Endothelial cell of umbilical vein (primary cell): ENCODE measurements at regions not wholly inside any gene's neighbourhood (a gene's known extent, or its start where the extent isn't known, plus 50 kb on each side); places are given as distances from the start of the nearest gene placed in this dataset.

ENCODE experiments used
- BruUV-seq: library from RNA; stranded (reverse); fragments of 400-500 nt; replicated peaks from 2 replicates; lab custom pipeline; 2021; lab: Mats Ljungman, UMichigan
- CTCF ChIA-PET: fragments of 300-600, 350-600 bp; sonication (Branson Sonifier 250); formaldehyde crosslinking; loops from one replicate; lab custom pipeline; 2021; ENCODE audit warnings: antibody characterized with exemption, inconsistent platforms; lab: Charles Lee
- POLR2A ChIA-PET: fragments of 300-600, 350-600 bp; sonication (Branson Sonifier 250); formaldehyde crosslinking; loops from one replicate; lab custom pipeline; 2021; ENCODE audit warnings: antibody characterized with exemption, inconsistent platforms; lab: Charles Lee
- DNase-seq: peaks from one replicate; pipeline ENCODE4 v3.0.0-alpha.2; 2011; ENCODE audit warnings: low read depth, low spot score
- FAIRE-seq: peaks from 2 replicates; lab custom pipeline; 2011; peaks lifted over from hg19 to GRCh38; lab: Jason Lieb, UNC
- H2AFZ ChIP-seq: 2 replicates; pipeline ENCODE4 v1.6.0; 2012; ENCODE audit warnings: low read depth, low read length, control low read depth, inconsistent platforms
- H3K27ac ChIP-seq: 2 replicates; pipeline ENCODE4 v1.5.1; 2011; ENCODE audit warnings: low read depth, mild to moderate bottlenecking, control low read depth, low read length, moderate library complexity; ENCODE audit not compliant: insufficient read depth
- H3K27me3 ChIP-seq, 2 experiments: 2 replicates each; pipeline versions ENCODE4 v1.6.0 to v1.6.1; 2011; ENCODE audit warnings: low read length in 2 of 2, mixed read lengths in 1 of 2; ENCODE audit not compliant: control insufficient read depth in 2 of 2, insufficient read depth in 2 of 2
- H3K36me3 ChIP-seq, 2 experiments: 2 replicates in 1 of 2; 3 replicates in 1 of 2; pipeline ENCODE4 v1.5.1; 2011; ENCODE audit warnings: low read length in 2 of 2, mild to moderate bottlenecking in 1 of 2, moderate library complexity in 1 of 2; ENCODE audit not compliant: control insufficient read depth in 2 of 2, insufficient read depth in 2 of 2; ENCODE audit errors: extremely low read depth in 1 of 2
- H3K4me1 ChIP-seq: 3 replicates; pipeline ENCODE4 v1.5.1; 2011; ENCODE audit warnings: mild to moderate bottlenecking, low read length; ENCODE audit not compliant: control insufficient read depth, insufficient read depth; ENCODE audit errors: extremely low read depth
- H3K4me2 ChIP-seq: 2 replicates; pipeline ENCODE4 v1.6.1; 2011; ENCODE audit warnings: low read length, control low read depth, mixed read lengths; ENCODE audit not compliant: insufficient read depth
- H3K4me3 ChIP-seq, 3 experiments: fragments of 200-600 bp in 1 of 3; sonication (generic), shearing (Covaris generic) in 1 of 3; replicated peaks in 1 of 3; 2 replicates each; pipeline ENCODE4 v1.5.1; 2011 to 2016; ENCODE audit warnings: control low read depth in 3 of 3, low read length in 3 of 3, mild to moderate bottlenecking in 2 of 3, inconsistent platforms in 1 of 3, low read depth in 1 of 3, moderate library complexity in 1 of 3; ENCODE audit not compliant: insufficient read depth in 1 of 3
- H3K79me2 ChIP-seq: 2 replicates; pipeline ENCODE4 v1.6.0; 2012; ENCODE audit warnings: low read length, inconsistent platforms; ENCODE audit not compliant: control insufficient read depth, insufficient read depth
- H3K9ac ChIP-seq: replicated peaks from 2 replicates; pipeline ENCODE3; 2011; ENCODE audit warnings: low read length, control low read depth; ENCODE audit not compliant: insufficient read depth; ENCODE audit errors: extremely low read depth
- H3K9me1 ChIP-seq: replicated peaks from 3 replicates; pipeline ENCODE4 v1.6.0; 2011; ENCODE audit warnings: mild to moderate bottlenecking, low read length; ENCODE audit not compliant: control insufficient read depth, insufficient read depth; ENCODE audit errors: extremely low read depth
- H3K9me3 ChIP-seq: replicated peaks from 2 replicates; pipeline ENCODE4 v1.5.1; 2012; ENCODE audit warnings: low read length, inconsistent platforms; ENCODE audit not compliant: control insufficient read depth, insufficient read depth
- H4K20me1 ChIP-seq: replicated peaks from 2 replicates; pipeline ENCODE3; 2011; ENCODE audit warnings: mild to moderate bottlenecking, low read length; ENCODE audit not compliant: control insufficient read depth, insufficient read depth; ENCODE audit errors: extremely low read depth
- CTCF ChIP-seq, 2 donors: IDR thresholded peaks; 1 replicate in 1 of 2; 2 replicates in 1 of 2; pipeline ENCODE4 v1.5.1; 2011; ENCODE audit warnings: low read length in 2 of 2, mild to moderate bottlenecking in 2 of 2, moderate library complexity in 2 of 2, control low read depth in 1 of 2, inconsistent platforms in 1 of 2, low read depth in 1 of 2; ENCODE audit not compliant: insufficient read depth in 1 of 2; ENCODE audit errors: extremely low read depth in 1 of 2
- EZH2 ChIP-seq: IDR thresholded peaks from 2 replicates; pipeline ENCODE4 v1.6.1; 2012; ENCODE audit warnings: borderline replicate concordance, low read depth, mild to moderate bottlenecking, moderate library complexity, low read length, inconsistent platforms; ENCODE audit not compliant: severe bottlenecking
- FOS ChIP-seq: IDR thresholded peaks from 2 replicates; pipeline ENCODE4 v1.6.1; 2011; ENCODE audit warnings: mild to moderate bottlenecking, low read length, moderate library complexity, borderline replicate concordance; ENCODE audit not compliant: insufficient read depth
- GATA2 ChIP-seq: IDR thresholded peaks from 2 replicates; pipeline ENCODE4 v1.7.0; 2011; ENCODE audit warnings: low read depth, mild to moderate bottlenecking, moderate library complexity, mixed read lengths, low read length; ENCODE audit not compliant: insufficient read length, insufficient read depth
- JUN ChIP-seq: IDR thresholded peaks from 2 replicates; pipeline ENCODE4 v1.6.1; 2011; ENCODE audit warnings: borderline replicate concordance, low read depth; ENCODE audit not compliant: insufficient read length, insufficient read depth
- MAX ChIP-seq: IDR thresholded peaks from 2 replicates; pipeline ENCODE4 v1.6.1; 2011; ENCODE audit not compliant: insufficient read depth, insufficient read length
- MYC ChIP-seq: IDR thresholded peaks from one replicate; pipeline ENCODE4 v1.6.1; 2011; ENCODE audit warnings: mild to moderate bottlenecking, low read depth, low read length
- POLR2A ChIP-seq: IDR thresholded peaks from 2 replicates; pipeline ENCODE4 v1.6.1; 2012; ENCODE audit warnings: low read depth, mild to moderate bottlenecking, control low read depth, low read length
- POLR2AphosphoS5 ChIP-seq: IDR thresholded peaks from 2 replicates; pipeline ENCODE4 v1.6.1; 2012; ENCODE audit warnings: low read depth, mild to moderate bottlenecking, control low read depth, low read length, moderate library complexity; ENCODE audit not compliant: insufficient read depth
- dilution Hi-C: fragments of 300-500 bp; cut with MboI; formaldehyde crosslinking; loops from one replicate; pipeline ENCODE4 v1.15.0; 2019; ENCODE audit warnings: low sequenced_read_pairs; ENCODE audit not compliant: extremely low pct_ligation_motif_present
- intact Hi-C: fragments of 100-400 bp; cut with micrococcal nuclease; formaldehyde crosslinking; loops from one replicate; pipeline ENCODE4 v1.10.0; 2022

- Histone ChIP-seq H3K9me3 (peaks cover 2% of the 10 kb centered on the region), H3K4me2 (no peak overlapping the region), H2AFZ (no peak overlapping the region), H3K9ac (no peak overlapping the region), H3K36me3 (no peaks in the 10 kb centered on the region), H3K4me3 (no peak overlapping the region), H3K27me3 (no peaks in the 10 kb centered on the region), H3K9me1 (no peaks in the 10 kb centered on the region), H3K4me1 (no peaks in the 10 kb centered on the region), H4K20me1 (no peaks in the 10 kb centered on the region), H3K27ac (no peak overlapping the region), H3K79me2 (no peaks in the 10 kb centered on the region)
- ChIA-PET POLR2A (no interaction called here), CTCF (no interaction called here)
- intact Hi-C loops (no loop called here), dilution Hi-C loops (no loop called here)
- no TSS peak for BruUV-seq
- no peak for DNase-seq
- no peak for FAIRE-seq
- TF ChIP-seq MYC (no peak), JUN (no peak), POLR2AphosphoS5 (no peak), MAX (no peak), POLR2A (no peak), FOS (no peak), CTCF (IDR thresholded peaks at IDR 0.05; ENCODE audit: extremely low read depth in 1 of 2, insufficient read depth in 1 of 2, low read depth in 1 of 2, low read length in 2 of 2) (no peak), EZH2 (no peak), GATA2 (no peak)
These were observed 1154.2 kb upstream of the AUTS2 start for GRCh38 chr7:68444042-68444441.
